MM.1S (cell line): ENCODE measurements at regions not wholly inside any gene's neighbourhood (a gene's known extent, or its start where the extent isn't known, plus 50 kb on each side); places are given as distances from the start of the nearest gene placed in this dataset.

Experiments
- DNase-seq: peaks from one replicate; pipeline ENCODE4 v3.0.0-alpha.2; 2015
- H2AFZ ChIP-seq: fragments of 300-600 bp; sonication (generic); 2 replicates; pipeline ENCODE4 v1.6.0; 2016; ENCODE audit warnings: antibody characterized with exemption, low read length
- H3F3A ChIP-seq: fragments of 300-600 bp; sonication (generic); 2 replicates; pipeline ENCODE4 v1.6.1; 2016; ENCODE audit warnings: mild to moderate bottlenecking, antibody characterized with exemption, low read length, moderate library complexity, mixed read lengths; ENCODE audit not compliant: insufficient read depth
- H3K27ac ChIP-seq: fragments of 300-600 bp; sonication (generic); 2 replicates; pipeline ENCODE4 v1.5.1; 2016; ENCODE audit warnings: mild to moderate bottlenecking, low read length
- H3K27me3 ChIP-seq: fragments of 300-600 bp; sonication (generic); replicated peaks from 2 replicates; pipeline ENCODE4 v1.6.0; 2016; ENCODE audit warnings: low read length; ENCODE audit not compliant: insufficient read depth
- H3K36me3 ChIP-seq: fragments of 300-600 bp; sonication (generic); replicated peaks from 2 replicates; pipeline ENCODE4 v1.6.1; 2016; ENCODE audit warnings: mild to moderate bottlenecking, low read length, mixed read lengths; ENCODE audit not compliant: insufficient read depth
- H3K4me1 ChIP-seq: fragments of 300-600 bp; sonication (generic); 2 replicates; pipeline ENCODE4 v1.6.1; 2016; ENCODE audit warnings: low read length, mixed read lengths
- H3K4me2 ChIP-seq: fragments of 300-600 bp; sonication (generic); 2 replicates; pipeline ENCODE4 v1.6.0; 2016; ENCODE audit warnings: low read depth, low read length
- H3K4me3 ChIP-seq: fragments of 300-600 bp; sonication (generic); 2 replicates; pipeline ENCODE4 v1.5.1; 2016; ENCODE audit warnings: low read length, mixed read lengths
- H3K79me2 ChIP-seq: fragments of 300-600 bp; sonication (generic); 2 replicates; pipeline ENCODE4 v1.6.1; 2016; ENCODE audit warnings: mixed run types, low read length, mixed read lengths
- H3K9ac ChIP-seq: fragments of 300-600 bp; sonication (generic); 2 replicates; pipeline ENCODE4 v1.6.1; 2016; ENCODE audit warnings: low read length, mixed read lengths
- H3K9me2 ChIP-seq: fragments of 300-600 bp; sonication (generic); replicated peaks from 2 replicates; pipeline ENCODE4 v1.6.1; 2016; ENCODE audit warnings: mild to moderate bottlenecking, low read length, mixed read lengths; ENCODE audit not compliant: insufficient read depth
- H3K9me3 ChIP-seq: fragments of 300-600 bp; sonication (generic); replicated peaks from 2 replicates; pipeline ENCODE4 v1.6.1; 2016; ENCODE audit warnings: mild to moderate bottlenecking, low read length, mixed read lengths; ENCODE audit not compliant: insufficient read depth
- H4K20me1 ChIP-seq: fragments of 300-600 bp; sonication (generic); 2 replicates; pipeline ENCODE4 v1.6.1; 2016; ENCODE audit warnings: mild to moderate bottlenecking, low read length, moderate library complexity, mixed read lengths; ENCODE audit not compliant: insufficient read depth
- CTCF ChIP-seq: fragments of 300-600 bp; sonication (generic); IDR thresholded peaks from 2 replicates; pipeline ENCODE4 v1.5.1; 2016; ENCODE audit warnings: antibody characterized with exemption, low read length, mixed read lengths
- EZH2 ChIP-seq: fragments of 300-600 bp; sonication (generic); optimal IDR thresholded peaks from 2 replicates; pipeline ENCODE3; 2017; ENCODE audit warnings: low read depth, mild to moderate bottlenecking, antibody characterized with exemption, low read length, mixed read lengths
- EZH2phosphoT487 ChIP-seq: fragments of 300-600 bp; sonication (generic); IDR thresholded peaks from 2 replicates; pipeline ENCODE4 v1.6.1; 2018; ENCODE audit warnings: antibody characterized with exemption, low read length

GRCh38 chr9:87786876-87787275 lies 61.0 kb downstream of the CTSL start:
- H3K27ac ChIP-seq = no peak overlapping the region
- H3K27me3 ChIP-seq = no peaks in the 10 kb centered on the region
- H3K4me3 ChIP-seq = no peak overlapping the region
- H3K79me2 ChIP-seq = no peaks in the 10 kb centered on the region
- no peaks in the 10 kb centered on the region for H3K4me1 ChIP-seq
- H3K9me3 ChIP-seq = no peaks in the 10 kb centered on the region
- H3K36me3 ChIP-seq = no peaks in the 10 kb centered on the region
- DNase-seq = no peak
- no peaks in the 10 kb centered on the region for H3K9me2 ChIP-seq
- no peak overlapping the region for H3K9ac ChIP-seq
- no peak for TF ChIP-seq CTCF
- TF ChIP-seq EZH2phosphoT487 = no peak
- TF ChIP-seq EZH2 = no peak
- H2AFZ ChIP-seq = no peak overlapping the region
- H3F3A ChIP-seq = no peaks in the 10 kb centered on the region
- no peaks in the 10 kb centered on the region for H4K20me1 ChIP-seq
- no peak overlapping the region for H3K4me2 ChIP-seq

- H3K9me3 ChIP-seq = no peaks in the 10 kb centered on the region
- H3K27me3 ChIP-seq = no peaks in the 10 kb centered on the region
- no peak for TF ChIP-seq EZH2
- TF ChIP-seq CTCF = no peak
- TF ChIP-seq EZH2phosphoT487 = no peak
- H3K9ac ChIP-seq = no peak overlapping the region
- H3K4me2 ChIP-seq = no peak overlapping the region
- no peaks in the 10 kb centered on the region for H3K9me2 ChIP-seq
- no peak overlapping the region for H3K27ac ChIP-seq
- no peak for DNase-seq
- no peaks in the 10 kb centered on the region for H4K20me1 ChIP-seq
- no peaks in the 10 kb centered on the region; the same call in 1 of the 2 replicates for H3K4me1 ChIP-seq
- no peak overlapping the region for H2AFZ ChIP-seq
- no peaks in the 10 kb centered on the region for H3K79me2 ChIP-seq
- no peaks in the 10 kb centered on the region for H3F3A ChIP-seq
- H3K36me3 ChIP-seq = no peaks in the 10 kb centered on the region
- H3K4me3 ChIP-seq = no peak overlapping the region
These were observed 61.8 kb downstream of the CTSL start for GRCh38 chr9:87787735-87788134.

- Histone ChIP-seq H3K4me1 (peaks cover 6% of the 10 kb centered on the region), H3K4me2 (no peak overlapping the region)
These were observed 66.9 kb downstream of the CTSL start for GRCh38 chr9:87792831-87793288.

More at GRCh38 chr9:87792831-87793288, 66.9 kb downstream of the CTSL start:
- Histone ChIP-seq H3K4me3 (no peak overlapping the region), H3K36me3 (no peaks in the 10 kb centered on the region), H3K27me3 (no peaks in the 10 kb centered on the region), H3F3A (no peaks in the 10 kb centered on the region), H2AFZ (no peak overlapping the region), H3K9ac (no peak overlapping the region), H3K27ac (no peak overlapping the region), H3K9me3 (no peaks in the 10 kb centered on the region), H4K20me1 (no peaks in the 10 kb centered on the region), H3K79me2 (no peaks in the 10 kb centered on the region), H3K9me2 (no peaks in the 10 kb centered on the region)
- DNase-seq = peak; percentile 77
- TF ChIP-seq CTCF (peak; percentile 20), EZH2phosphoT487 (no peak)
